Activated CD4-positive, alpha-beta T cell treated with anti-CD3 and anti-CD28 coated beads, Interleukin-2, amount 50 U/mL, for 24 hours (primary cell): ENCODE measurements at regions not wholly inside any gene's neighbourhood (a gene's known extent, or its start where the extent isn't known, plus 50 kb on each side); places are given as distances from the start of the nearest gene placed in this dataset.

Source experiments
- DNase-seq, 2 donors: peaks; one replicate each; pipeline ENCODE4 v3.0.0-alpha.2; 2020; ENCODE audit warnings: low read depth in 1 of 2, low spot score in 1 of 2

DNA sequence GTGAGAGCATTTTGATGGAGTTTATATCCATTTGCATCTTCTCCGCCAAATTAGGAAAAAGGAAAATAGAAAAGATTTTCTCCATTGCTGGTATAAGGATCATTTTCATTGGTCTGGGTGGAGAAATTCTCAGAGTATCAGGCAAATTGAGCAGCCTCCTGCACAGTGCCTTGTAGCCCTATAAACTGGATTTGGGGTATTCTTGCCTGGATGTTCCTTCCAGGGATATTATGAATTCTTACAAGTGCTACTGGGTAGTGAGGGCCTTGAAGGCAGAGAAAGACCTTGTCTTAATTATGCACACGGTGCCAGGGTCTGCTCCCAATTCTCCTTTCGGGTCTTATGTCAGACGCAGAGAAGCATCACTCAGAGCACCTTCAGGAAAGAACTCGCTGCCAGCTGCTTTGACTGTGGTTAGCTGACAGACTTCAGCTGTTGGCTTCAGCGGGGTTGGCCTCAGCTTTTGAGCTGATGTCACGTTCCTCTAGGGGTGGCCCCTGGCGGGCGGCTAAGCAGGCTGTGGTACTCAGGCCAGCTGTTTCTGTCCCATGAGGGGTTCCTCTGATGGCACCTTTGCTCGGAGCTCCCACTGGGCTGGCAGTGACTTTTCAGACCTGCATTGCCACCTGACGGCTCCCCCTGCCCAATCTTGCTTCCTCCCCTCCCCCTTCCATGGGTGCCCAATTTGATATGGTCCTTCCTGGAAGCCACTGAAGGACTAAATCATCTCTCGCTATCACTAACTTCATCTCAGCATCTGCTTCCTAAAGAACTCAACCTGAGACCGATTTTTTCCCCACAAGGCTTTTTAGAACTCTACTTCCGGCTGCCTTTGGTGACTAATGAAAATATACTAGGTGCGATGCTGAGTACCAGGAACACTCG lies 519.5 kb downstream of the BCOR start:
- DNase-seq, result peak; percentile 10 to 27

DNA sequence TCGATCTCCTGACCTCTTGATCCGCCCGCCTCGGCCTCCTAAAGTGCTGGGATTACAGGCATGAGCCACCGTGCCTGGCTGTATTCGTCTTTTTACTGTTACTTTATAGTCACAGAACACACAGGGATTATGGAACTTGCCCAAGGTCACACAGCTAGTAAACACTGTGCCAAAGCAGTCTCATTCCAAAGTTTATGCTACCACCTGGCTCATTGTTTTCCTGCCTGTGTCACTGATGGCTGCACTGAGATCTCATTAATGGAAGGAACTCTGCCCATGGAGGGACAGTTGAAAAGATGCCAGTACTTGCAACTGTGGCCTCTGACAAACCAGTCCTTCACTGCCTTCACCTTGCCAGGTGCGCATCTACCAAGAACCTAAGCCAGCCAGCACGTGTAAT lies 517.7 kb downstream of the BCOR start:
- no peak for DNase-seq

GRCh38 chrX:39581411-39581810 lies 516.3 kb downstream of the BCOR start:
- no peak for DNase-seq

GRCh38 chrX:39582091-39582490 lies 515.7 kb downstream of the BCOR start:
- no peak for DNase-seq

DNA sequence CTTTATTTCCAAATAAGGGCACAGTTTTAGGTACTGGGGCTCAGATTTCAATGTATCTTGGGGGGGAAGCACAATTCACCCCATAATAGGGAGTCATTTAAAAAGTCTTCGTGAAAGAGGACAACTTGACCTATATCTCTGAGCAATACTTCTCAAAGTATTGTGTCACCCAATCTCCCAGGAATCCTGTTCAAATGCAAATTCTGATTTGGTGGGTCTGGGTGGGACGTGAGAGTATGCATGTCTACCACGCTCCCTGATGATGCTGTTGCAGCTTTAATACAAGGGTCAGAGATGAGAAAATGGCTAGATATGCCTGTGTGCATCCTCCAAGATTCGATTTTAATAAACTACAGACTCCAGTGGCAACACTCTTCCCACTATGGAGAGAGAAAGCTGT lies 514.8 kb downstream of the BCOR start:
- DNase-seq, result no peak

GRCh38 chrX:39585808-39586207 lies 511.9 kb downstream of the BCOR start:
- DNase-seq, result no peak

DNA sequence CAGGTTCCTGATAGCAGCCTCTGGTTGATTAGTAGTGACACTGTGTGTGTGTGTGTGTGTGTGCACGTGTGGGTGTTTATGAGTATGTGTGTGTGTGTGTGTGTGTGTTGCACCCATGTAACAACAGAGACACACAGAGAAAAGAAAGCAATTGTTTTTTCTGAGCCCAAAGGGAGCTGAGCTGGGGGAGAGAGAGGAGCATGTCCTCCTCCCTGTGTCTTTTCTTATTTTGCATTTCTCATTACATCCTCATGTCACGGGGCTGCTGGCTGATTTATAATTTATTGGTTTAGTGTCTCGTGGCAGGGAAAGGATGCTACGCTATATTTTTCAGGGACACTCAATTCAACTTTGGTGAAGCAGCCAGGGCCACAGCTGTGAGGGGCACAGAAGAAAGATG lies 511.4 kb downstream of the BCOR start:
- DNase-seq, result no peak

GRCh38 chrX:39591099-39591498 lies 506.7 kb downstream of the BCOR start:
- no peak for DNase-seq

- no peak for DNase-seq
Observed at GRCh38 chrX:39592776-39593175, 505.0 kb downstream of the BCOR start.

DNA sequence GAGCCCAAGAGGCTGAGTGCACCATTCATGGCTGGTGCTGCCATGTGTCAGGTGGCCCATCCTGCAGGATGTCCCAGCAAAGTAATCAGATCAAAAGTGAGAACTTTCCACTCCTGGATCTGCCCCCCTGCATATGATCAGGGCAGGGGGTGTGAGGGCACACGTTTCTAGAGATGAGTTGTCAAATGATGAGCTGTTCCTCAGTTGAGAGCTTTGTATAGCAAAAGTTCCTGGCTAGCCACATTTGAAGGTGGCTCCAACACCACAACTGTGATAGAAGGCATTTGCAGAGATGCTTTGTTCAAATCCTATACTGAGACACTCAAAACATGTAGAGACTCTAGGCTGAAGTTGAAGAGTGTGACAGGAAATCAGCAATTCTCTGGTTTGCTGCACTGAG lies 501.8 kb downstream of the BCOR start:
- DNase-seq, result no peak

- no peak for DNase-seq
Observed at GRCh38 chrX:39596437-39596836, 501.3 kb downstream of the BCOR start.

- no peak for DNase-seq
Observed at GRCh38 chrX:39599339-39599738, 498.4 kb downstream of the BCOR start.

GRCh38 chrX:39600222-39600621 lies 497.5 kb downstream of the BCOR start:
- DNase-seq, result no peak

DNA sequence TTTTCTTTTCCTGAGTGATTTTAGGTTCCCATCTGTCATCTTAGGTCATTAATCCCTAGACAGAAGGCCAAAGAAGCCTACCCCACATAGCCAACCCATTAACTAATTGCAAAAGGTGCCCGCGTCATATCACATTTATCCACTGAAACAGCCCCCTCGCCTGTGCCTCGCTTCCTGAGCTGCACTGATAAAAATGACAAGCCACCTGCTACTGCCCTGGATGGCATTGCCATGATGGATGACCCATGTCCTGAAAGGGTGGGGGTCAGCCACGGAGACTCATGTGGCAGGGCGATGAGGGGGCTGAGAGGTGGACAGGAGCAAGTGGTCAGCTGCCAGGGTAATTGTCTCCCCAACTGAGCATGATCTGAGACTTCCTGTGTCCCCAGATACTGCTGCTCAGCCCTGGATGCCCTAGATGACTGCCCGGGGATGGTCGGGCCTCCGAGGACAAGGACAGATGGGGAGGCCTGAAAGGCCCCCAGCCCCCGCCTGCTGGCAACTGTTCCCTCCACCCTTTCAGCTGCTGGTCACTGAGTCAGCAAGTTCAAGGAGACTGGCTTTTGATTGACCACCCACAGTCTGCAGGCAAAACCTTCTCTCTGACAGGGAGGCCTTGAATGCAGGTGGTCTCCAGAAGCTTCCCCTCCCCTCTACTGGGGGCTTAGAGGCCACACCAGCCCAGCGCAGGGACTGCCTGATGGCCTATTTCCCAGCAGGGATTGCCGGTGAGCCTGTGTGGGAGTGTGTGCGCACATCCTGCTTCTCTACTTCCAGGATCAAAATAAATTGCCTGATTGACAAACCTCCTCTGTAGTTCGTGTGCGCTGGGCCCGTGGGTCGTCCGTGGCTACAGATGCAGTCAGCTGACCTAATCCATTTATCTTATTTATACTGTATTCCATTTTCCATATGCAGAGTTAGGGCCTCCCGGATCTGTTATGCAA lies 496.3 kb downstream of the BCOR start:
- no peak for DNase-seq

DNA sequence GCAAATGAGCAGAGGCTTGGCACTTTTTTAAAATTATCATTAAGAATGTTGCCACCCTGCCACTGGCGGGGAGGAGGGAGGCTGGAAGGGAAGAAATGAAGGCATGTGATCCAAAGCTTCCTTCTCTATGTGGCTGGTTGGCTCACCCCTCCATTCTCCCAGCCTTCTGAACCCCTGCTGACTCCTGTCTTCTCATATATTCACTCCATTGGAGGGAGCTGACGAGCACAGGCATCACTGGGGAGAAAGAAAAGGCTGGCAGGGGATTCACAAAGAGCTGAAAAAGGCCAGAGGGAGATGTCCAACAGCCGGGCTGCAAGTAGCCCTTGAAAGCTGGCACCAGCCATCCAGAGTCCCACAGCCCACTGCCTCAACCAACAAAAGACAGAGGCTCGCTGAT lies 495.6 kb downstream of the BCOR start:
- DNase-seq, result no peak

GRCh38 chrX:39603230-39603629 lies 494.5 kb downstream of the BCOR start:
- DNase-seq, result no peak

DNA sequence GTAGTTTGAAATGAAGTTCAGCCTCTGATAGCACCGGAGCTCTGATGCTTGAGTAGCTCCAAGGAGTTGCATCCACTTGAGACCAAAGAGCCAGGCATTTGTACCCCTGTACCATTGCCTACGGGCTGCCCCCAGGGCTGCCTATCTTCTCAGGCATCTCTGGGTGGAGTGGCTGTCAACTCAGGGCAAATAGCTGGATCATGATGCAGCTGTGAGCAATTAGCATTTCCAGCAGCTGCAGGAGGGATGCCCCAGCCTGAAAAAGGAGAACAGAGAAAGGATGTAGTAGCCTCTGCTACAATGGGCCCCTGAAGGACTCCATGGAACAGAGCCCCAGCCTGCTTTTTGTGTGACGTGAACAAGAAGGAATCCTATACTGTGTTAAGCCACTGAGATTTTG lies 492.6 kb downstream of the BCOR start:
- no peak for DNase-seq

- no peak for DNase-seq
Observed at GRCh38 chrX:39605866-39606265, 491.9 kb downstream of the BCOR start.

GRCh38 chrX:39609941-39610340 lies 487.8 kb downstream of the BCOR start:
- no peak for DNase-seq

DNA sequence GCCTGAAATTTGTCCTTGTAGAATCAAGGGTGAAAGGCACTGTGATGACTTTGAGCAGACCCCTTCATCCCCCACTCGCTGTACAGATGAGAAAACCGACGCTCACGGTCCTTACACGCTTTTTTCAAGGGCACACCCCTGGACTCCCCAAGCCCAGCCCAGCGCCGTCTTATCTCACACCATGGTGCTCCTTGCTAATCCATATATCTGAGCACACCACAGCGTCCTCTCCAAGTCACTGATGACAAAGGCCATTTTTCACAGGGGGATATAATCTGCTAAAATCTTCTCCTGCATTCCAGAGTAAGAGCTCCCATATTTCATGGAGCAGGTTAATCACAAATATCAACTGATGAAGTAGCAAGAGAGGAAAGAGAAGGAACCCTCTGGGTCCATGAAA lies 486.3 kb downstream of the BCOR start:
- no peak for DNase-seq

DNA sequence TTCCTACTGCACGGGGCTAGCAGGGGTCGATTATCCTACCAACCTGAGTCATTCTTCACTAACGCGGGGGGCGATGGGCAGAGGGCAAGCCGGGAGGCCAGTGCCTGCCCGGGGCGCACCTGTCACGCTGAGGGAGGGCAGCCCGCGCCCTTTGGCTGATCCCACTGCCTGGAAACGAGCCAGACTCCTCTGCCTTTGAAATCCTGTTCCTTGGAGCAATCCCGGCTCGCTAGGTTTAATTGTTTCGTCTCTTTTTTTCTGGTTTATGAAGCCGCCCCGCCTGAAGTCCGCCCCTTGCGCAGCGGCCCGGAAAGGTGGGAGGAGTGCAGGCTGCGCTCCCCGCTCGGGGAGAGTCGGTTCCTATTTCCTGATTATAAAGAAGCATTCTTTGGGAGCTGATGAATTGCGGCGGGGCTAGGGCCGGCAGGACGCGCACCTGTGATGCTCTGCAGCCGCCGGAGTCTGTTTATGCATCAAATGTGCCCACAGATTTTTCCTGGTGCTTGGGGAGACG lies 484.2 kb downstream of the BCOR start:
- DNase-seq, result peak in 1 of 2 donors; percentile 8
